Thoracic aorta (tissue), 2 donors: ENCODE measurements at regions not wholly inside any gene's neighbourhood (a gene's known extent, or its start where the extent isn't known, plus 50 kb on each side); places are given as distances from the start of the nearest gene placed in this dataset.

Source experiments
- ATAC-seq: fragments of 150-250 bp; one replicate; pipeline ENCODE4 v1.8.0; 2017; ENCODE audit warnings: low read depth; ENCODE audit not compliant: insufficient number of reproducible peaks, low FRiP score
- DNase-seq: peaks from one replicate; pipeline ENCODE4 v3.0.0-alpha.2; 2020; ENCODE audit warnings: low spot score
- H3K27ac ChIP-seq, 2 donors: fragments of 200-600 bp; sonication (generic); 1 replicate in 1 of 2; 2 replicates in 1 of 2; pipeline ENCODE4 v1.5.1; 2016; ENCODE audit warnings: mild to moderate bottlenecking in 2 of 2, moderate library complexity in 2 of 2
- H3K27me3 ChIP-seq: fragments of 200-600 bp; sonication (generic); replicated peaks from 2 replicates; pipeline ENCODE4 v1.6.0; 2016; ENCODE audit warnings: mild to moderate bottlenecking; ENCODE audit not compliant: insufficient read depth
- H3K36me3 ChIP-seq: fragments of 200-600 bp; sonication (generic); one replicate; pipeline ENCODE4 v1.5.1; 2016
- H3K4me1 ChIP-seq, 2 donors: fragments of 200-600 bp; sonication (generic); 1 replicate in 1 of 2; 2 replicates in 1 of 2; pipeline versions ENCODE4 v1.5.1 to v1.6.0; 2016; ENCODE audit warnings: low read depth in 2 of 2, mild to moderate bottlenecking in 1 of 2; ENCODE audit not compliant: control insufficient read depth in 1 of 2
- H3K4me3 ChIP-seq: fragments of 200-600 bp; sonication (generic); 2 replicates; pipeline ENCODE4 v1.5.1; 2016; ENCODE audit warnings: mild to moderate bottlenecking
- H3K9me3 ChIP-seq: fragments of 200-600 bp; sonication (generic); 2 replicates; pipeline ENCODE4 v1.5.1; 2016
- CTCF ChIP-seq: fragments of 200-600 bp; sonication (generic); IDR thresholded peaks from one replicate; pipeline ENCODE4 v1.5.1; 2019; ENCODE audit warnings: antibody characterized with exemption

- no peaks in the 10 kb centered on the region for H3K27me3 ChIP-seq
- H3K4me3 ChIP-seq: no peak overlapping the region
- H3K9me3 ChIP-seq: no peaks in the 10 kb centered on the region
- H3K4me1 ChIP-seq: peaks cover 24 to 30% of the 10 kb centered on the region in 2 donors
- ATAC-seq (no peak), DNase-seq (no peak)
- no peak for TF ChIP-seq CTCF
- no peak overlapping the region for H3K27ac ChIP-seq
- no peaks in the 10 kb centered on the region for H3K36me3 ChIP-seq
Observed at GRCh38 chr1:55425310-55425930, 210.3 kb upstream of the USP24 start.

GRCh38 chr1:55423376-55423775 is 208.2 kb upstream of the USP24 start:
- H3K27ac ChIP-seq: no peak overlapping the region
- no peaks in the 10 kb centered on the region for H3K36me3 ChIP-seq
- no peak overlapping the region for H3K4me3 ChIP-seq
- TF ChIP-seq CTCF: no peak
- DNase-seq (no peak), ATAC-seq (no peak)
- H3K9me3 ChIP-seq: no peaks in the 10 kb centered on the region
- no peaks in the 10 kb centered on the region for H3K27me3 ChIP-seq
- peaks cover 12% of the 10 kb centered on the region in 2 donors for H3K4me1 ChIP-seq

- no peak for DNase-seq
- H3K36me3 ChIP-seq: no peaks in the 10 kb centered on the region
Observed at GRCh38 chr1:55420929-55421716, 206.0 kb upstream of the USP24 start.

DNA sequence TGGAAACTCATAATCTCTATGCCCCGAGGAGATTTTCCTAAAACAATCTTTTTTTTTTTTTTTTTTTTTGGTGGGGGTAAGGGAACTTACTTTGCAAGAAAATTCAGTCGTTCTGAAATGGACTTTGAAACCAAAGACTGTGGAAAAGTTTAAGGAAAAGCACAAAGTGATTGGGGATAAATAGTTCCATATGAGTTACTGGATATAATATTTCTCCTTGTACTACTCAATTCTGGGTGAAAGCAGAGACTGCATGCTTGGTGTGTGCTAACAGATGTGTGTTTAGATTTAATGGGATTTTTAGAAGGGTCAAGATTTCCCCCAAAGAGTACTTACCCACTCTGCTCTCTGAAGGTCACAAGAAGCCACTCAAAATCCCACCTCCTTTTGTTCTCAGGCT is 204.9 kb upstream of the USP24 start:
- H3K36me3 ChIP-seq: no peaks in the 10 kb centered on the region
- H3K4me1 ChIP-seq: no peaks in the 10 kb centered on the region
- ATAC-seq (no peak), DNase-seq (no peak)
- no peak overlapping the region for H3K4me3 ChIP-seq
- no peak for TF ChIP-seq CTCF
- H3K9me3 ChIP-seq: no peaks in the 10 kb centered on the region
- no peaks in the 10 kb centered on the region for H3K27me3 ChIP-seq
- H3K27ac ChIP-seq: no peak overlapping the region

More at GRCh38 chr1:55420929-55421716, 206.0 kb upstream of the USP24 start:
- no peak for ATAC-seq
- Histone ChIP-seq H3K9me3 (no peaks in the 10 kb centered on the region), H3K4me3 (no peak overlapping the region), H3K27me3 (no peaks in the 10 kb centered on the region), H3K4me1 (peaks cover 0 to 4% of the 10 kb centered on the region in 2 donors), H3K27ac (no peak overlapping the region)
- no peak for TF ChIP-seq CTCF

DNA sequence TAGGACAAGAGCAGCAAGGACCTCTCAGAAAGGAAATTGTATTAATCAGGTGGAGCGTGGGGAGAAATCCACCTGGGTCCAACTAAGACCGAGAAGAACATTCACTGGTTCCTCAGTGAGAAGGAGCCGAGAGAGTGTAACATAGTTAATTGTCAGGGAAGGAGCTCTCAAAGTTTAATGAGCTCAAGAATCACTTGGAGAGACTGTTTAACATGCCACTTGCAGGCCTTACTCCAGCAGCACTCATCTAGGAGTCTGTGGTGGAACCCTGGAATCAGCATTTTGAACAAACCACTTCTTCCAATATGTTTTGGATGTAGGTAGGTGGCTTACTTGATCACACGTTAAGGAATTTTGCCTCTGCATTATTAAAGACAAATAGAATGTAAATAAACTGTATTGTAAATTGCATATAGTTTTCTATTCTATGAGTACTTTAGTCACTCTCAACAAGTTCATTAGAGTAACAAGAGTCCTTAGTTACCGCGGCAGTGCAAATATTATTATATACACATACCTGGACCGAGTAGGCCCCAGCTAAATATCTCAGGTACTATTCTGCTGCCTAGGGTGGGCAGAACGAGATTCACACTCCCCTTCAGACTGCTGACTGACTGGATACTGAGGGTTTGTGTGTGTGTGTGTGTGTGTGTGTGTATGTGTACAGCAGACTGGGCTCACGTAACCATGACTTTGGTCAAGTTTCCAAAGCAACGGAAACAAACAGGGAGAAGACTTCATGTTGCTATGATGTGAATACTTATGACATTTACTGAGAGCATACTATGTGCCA is 203.2 kb upstream of the USP24 start:
- H3K27ac ChIP-seq: no peak overlapping the region
- ATAC-seq (no peak), DNase-seq (no peak)
- H3K4me3 ChIP-seq: no peak overlapping the region
- H3K9me3 ChIP-seq: no peaks in the 10 kb centered on the region
- no peaks in the 10 kb centered on the region for H3K36me3 ChIP-seq
- TF ChIP-seq CTCF: no peak
- H3K4me1 ChIP-seq: no peaks in the 10 kb centered on the region
- H3K27me3 ChIP-seq: no peaks in the 10 kb centered on the region
